ENCODE measurements at regions not wholly inside any gene's neighbourhood (a gene's known extent, or its start where the extent isn't known, plus 50 kb on each side); places are given as distances from the start of the nearest gene placed in this dataset.

GRCh38 chr1:201589186-201589585 is 50.3 kb downstream of the NAV1 start:
- no peak overlapping the region for H3K27ac ChIP-seq

GRCh38 chr1:201590474-201590873 is 51.5 kb downstream of the NAV1 start:
- TF ChIP-seq, protein P1, sequence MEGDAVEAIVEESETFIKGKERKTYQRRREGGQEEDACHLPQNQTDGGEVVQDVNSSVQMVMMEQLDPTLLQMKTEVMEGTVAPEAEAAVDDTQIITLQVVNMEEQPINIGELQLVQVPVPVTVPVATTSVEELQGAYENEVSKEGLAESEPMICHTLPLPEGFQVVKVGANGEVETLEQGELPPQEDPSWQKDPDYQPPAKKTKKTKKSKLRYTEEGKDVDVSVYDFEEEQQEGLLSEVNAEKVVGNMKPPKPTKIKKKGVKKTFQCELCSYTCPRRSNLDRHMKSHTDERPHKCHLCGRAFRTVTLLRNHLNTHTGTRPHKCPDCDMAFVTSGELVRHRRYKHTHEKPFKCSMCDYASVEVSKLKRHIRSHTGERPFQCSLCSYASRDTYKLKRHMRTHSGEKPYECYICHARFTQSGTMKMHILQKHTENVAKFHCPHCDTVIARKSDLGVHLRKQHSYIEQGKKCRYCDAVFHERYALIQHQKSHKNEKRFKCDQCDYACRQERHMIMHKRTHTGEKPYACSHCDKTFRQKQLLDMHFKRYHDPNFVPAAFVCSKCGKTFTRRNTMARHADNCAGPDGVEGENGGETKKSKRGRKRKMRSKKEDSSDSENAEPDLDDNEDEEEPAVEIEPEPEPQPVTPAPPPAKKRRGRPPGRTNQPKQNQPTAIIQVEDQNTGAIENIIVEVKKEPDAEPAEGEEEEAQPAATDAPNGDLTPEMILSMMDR (conservative IDR thresholded peaks at IDR 0.05) = no peak
- no peak for TF ChIP-seq ZFX (IDR thresholded peaks at IDR 0.05)
- H3K27ac ChIP-seq = no peak overlapping the region

More at GRCh38 chr1:201589186-201589585, 50.3 kb downstream of the NAV1 start:
- TF ChIP-seq ZFX (IDR thresholded peaks at IDR 0.05) = no peak
- TF ChIP-seq, protein P1 (conservative IDR thresholded peaks at IDR 0.05) = no peak

DNA sequence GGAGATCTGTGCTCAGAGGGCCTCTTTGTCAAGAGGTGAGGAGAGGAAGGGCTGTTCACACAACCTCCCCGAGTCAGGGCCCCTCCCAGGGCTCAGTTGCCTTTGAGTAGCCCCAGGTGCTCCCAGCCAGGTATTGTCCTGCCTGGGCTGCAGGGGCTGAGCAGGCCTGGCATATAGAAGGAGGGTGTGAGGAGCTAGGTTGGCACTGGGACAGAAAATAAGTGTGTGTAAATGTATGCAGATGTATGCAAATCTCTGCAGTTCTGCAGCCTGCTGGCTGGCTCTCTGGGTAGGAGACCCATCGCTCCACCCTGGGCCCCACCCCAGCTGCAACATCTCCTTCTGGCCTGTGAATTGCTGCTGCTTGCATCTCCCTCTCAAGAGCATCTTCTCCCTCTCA is 52.4 kb downstream of the NAV1 start:
- TF ChIP-seq ZFX (IDR thresholded peaks at IDR 0.05) = no peak
- TF ChIP-seq, protein P1 (conservative IDR thresholded peaks at IDR 0.05) = no peak
- H3K27ac ChIP-seq = no peak overlapping the region

GRCh38 chr1:201591981-201592380 is 53.1 kb downstream of the NAV1 start:
- no peak overlapping the region for H3K27ac ChIP-seq
- TF ChIP-seq ZFX (IDR thresholded peaks at IDR 0.05) = no peak
- TF ChIP-seq, protein P1 (conservative IDR thresholded peaks at IDR 0.05) = no peak

GRCh38 chr1:201593200-201593921 is 54.4 kb downstream of the NAV1 start:
- TF ChIP-seq, protein P1 (conservative IDR thresholded peaks at IDR 0.05) = no peak
- TF ChIP-seq ZFX (IDR thresholded peaks at IDR 0.05) = no peak
- H3K27ac ChIP-seq = no peak overlapping the region

DNA sequence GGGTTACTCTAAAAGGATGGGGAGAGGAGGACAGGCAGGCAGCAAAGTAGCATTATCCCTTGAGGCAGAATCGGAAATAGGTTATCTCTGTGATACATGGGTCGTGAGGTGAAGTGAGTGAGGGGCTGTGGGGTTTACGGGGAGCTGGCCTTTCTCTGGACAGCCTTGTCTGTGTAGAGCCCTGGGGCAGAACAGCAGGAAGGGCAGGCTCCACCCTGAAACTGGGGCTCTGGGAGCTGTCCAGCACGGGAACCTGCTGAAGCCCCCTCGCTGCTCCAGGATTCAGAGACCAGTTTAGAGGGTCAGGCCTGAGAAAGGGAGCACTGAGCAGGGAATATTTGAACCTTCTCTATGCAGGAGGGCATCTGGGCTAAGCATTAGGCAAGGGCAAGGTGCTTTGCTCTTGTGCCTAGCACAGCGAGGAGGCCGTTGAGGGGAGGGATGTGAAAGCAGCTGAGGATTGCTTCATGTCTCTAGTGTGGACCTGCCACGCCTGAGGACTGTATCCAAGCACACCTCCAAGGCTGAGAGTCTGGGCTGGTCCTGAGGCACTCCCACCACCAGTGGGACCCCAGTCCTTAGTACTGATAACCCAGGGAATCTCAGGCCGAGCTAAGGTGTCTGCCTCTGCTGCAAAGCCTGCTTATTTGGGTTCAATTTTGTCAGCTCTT is 55.8 kb downstream of the NAV1 start:
- H3K27ac ChIP-seq = no peak overlapping the region
- TF ChIP-seq, protein P1 (conservative IDR thresholded peaks at IDR 0.05) = no peak
- no peak for TF ChIP-seq ZFX (IDR thresholded peaks at IDR 0.05)

DNA sequence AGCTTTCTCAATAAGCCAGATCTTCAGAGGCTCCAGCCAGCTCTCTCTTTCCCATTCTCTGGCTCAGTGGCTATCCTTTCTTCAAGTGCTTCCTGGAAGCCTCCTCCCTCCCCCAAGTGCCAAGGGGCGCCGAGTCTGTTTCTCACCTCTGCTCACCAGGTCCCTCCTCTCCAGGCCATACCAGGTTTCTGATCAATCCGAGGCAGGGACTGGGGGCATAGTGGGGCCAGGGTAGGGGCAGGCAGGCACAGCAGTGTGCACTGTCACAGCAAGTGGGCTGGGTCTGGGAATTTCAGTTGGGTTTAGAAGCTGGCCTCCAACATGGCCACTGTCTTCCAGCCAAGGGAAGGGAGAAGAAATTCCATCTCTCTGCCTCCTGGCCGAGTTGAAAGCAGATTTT is 56.5 kb downstream of the NAV1 start:
- no peak for TF ChIP-seq ZFX (IDR thresholded peaks at IDR 0.05)
- TF ChIP-seq, protein P1 (conservative IDR thresholded peaks at IDR 0.05) = no peak
- no peak overlapping the region for H3K27ac ChIP-seq

All from C4-2B (cell line).